ENCODE measurements at regions not wholly inside any gene's neighbourhood (a gene's known extent, or its start where the extent isn't known, plus 50 kb on each side); places are given as distances from the start of the nearest gene placed in this dataset.

DNA sequence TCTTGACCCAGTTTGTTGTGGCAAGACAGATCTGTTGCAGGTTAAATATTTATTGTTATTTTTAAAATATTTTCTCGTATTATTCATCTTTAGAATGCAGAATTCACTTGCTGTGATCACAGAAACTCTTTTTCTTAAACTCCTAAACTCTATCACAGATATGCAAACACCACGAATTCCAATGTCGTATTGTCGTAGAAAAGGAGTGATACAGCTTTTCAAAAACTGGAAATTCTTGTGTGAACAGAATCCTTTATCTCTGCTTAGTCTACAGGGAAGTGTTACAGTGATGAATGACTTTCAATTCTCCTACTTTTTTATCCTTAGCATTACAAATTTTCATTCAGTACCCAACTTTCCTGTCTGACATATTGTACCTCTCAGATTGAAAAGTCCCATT is 1329.5 kb upstream of the B3GALT2 start:
- H3K27ac ChIP-seq = no peak overlapping the region
- intact Hi-C loops (cut with DNase I) = no loop called here
- no peaks in the 10 kb centered on the region for H3K4me1 ChIP-seq
- TF ChIP-seq, protein P1, sequence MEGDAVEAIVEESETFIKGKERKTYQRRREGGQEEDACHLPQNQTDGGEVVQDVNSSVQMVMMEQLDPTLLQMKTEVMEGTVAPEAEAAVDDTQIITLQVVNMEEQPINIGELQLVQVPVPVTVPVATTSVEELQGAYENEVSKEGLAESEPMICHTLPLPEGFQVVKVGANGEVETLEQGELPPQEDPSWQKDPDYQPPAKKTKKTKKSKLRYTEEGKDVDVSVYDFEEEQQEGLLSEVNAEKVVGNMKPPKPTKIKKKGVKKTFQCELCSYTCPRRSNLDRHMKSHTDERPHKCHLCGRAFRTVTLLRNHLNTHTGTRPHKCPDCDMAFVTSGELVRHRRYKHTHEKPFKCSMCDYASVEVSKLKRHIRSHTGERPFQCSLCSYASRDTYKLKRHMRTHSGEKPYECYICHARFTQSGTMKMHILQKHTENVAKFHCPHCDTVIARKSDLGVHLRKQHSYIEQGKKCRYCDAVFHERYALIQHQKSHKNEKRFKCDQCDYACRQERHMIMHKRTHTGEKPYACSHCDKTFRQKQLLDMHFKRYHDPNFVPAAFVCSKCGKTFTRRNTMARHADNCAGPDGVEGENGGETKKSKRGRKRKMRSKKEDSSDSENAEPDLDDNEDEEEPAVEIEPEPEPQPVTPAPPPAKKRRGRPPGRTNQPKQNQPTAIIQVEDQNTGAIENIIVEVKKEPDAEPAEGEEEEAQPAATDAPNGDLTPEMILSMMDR (IDR thresholded peaks at IDR 0.05) = no peak
- no peaks in the 10 kb centered on the region for H3K36me3 ChIP-seq
- H3K9me3 ChIP-seq = peaks cover 0 to 3% of the 10 kb centered on the region in 2 donors
- ATAC-seq (no peak), DNase-seq (no peak)
- no peak overlapping the region for H3K4me3 ChIP-seq
- H3K27me3 ChIP-seq = no peaks in the 10 kb centered on the region

DNA sequence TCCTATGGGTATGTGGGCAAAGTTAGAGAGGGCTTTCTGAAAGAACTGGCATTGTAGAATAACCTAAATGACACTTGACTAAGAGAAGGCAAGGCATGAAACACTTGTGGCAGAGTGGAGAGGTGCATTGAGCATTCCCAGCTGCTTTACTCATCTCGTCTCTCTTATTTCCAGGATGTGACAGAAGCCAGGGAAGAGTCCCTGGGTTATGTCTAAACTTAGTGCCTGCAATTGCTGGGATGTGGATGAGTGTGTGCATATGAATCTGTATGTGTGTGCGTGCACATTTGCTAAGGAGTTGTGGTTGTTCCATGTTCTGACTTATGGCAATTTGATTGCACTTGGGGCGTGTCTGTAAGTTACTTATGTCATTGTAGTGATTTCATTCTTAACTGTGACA is 1326.5 kb upstream of the B3GALT2 start:
- peaks cover 0 to 16% of the 10 kb centered on the region in 2 donors for H3K9me3 ChIP-seq
- ATAC-seq = peak; percentile 54
- DNase-seq = no peak
- H3K4me1 ChIP-seq = no peaks in the 10 kb centered on the region
- intact Hi-C loops (cut with DNase I) = no loop called here
- H3K4me3 ChIP-seq = no peak overlapping the region
- H3K36me3 ChIP-seq = no peaks in the 10 kb centered on the region
- no peak overlapping the region for H3K27ac ChIP-seq
- TF ChIP-seq, protein P1 (IDR thresholded peaks at IDR 0.05) = no peak
- no peaks in the 10 kb centered on the region for H3K27me3 ChIP-seq

DNA sequence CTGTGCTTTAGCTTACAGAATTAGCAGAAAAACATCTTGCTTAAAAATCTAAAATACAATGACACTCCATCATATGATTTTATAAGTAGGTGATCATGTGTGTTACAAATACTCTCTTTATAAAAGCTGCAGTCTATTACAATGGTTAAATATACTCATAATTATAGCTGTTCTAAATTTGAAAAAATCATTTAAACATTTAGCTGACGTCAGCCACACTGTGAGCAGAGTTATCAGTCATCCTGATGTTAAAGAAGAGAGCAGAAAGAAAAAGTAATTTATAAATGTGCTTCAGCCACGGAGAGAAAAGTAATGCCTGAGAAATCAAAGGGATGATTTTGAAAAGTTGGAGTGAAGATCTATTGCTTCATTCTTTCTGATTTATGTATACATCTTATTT is 1325.9 kb upstream of the B3GALT2 start:
- Histone ChIP-seq H3K27ac (no peak overlapping the region), H3K9me3 (peaks cover 0 to 16% of the 10 kb centered on the region in 2 donors), H3K36me3 (no peaks in the 10 kb centered on the region), H3K27me3 (no peaks in the 10 kb centered on the region), H3K4me1 (no peaks in the 10 kb centered on the region), H3K4me3 (no peak overlapping the region)
- TF ChIP-seq, protein P1 (IDR thresholded peaks at IDR 0.05) = no peak
- ATAC-seq = no peak
- no peak for DNase-seq
- intact Hi-C loops (cut with DNase I) = no loop called here

DNA sequence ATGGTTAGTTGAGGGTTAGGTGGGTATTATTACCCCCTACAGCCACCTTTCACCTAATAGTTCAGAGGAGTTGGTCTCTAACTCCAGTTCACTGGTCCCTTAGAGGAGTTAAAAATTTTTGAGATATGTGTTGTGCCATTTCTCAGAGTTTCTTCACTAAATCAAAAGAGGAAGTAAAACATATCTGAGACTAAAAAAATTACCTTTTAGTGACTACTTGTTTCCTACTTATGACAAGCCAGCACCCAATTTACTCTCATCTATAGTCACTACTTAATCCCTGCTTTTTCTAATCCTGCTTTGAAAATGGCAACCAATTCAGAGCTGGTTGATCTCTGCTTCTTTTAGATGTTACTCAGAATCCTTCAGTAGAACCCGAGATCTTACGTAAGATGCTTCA is 1316.8 kb upstream of the B3GALT2 start:
- Histone ChIP-seq H3K9me3 (no peaks in the 10 kb centered on the region), H3K4me1 (no peaks in the 10 kb centered on the region), H3K4me3 (no peak overlapping the region), H3K36me3 (no peaks in the 10 kb centered on the region), H3K27me3 (no peaks in the 10 kb centered on the region), H3K27ac (no peak overlapping the region)
- intact Hi-C loops (cut with DNase I) = no loop called here
- TF ChIP-seq, protein P1 (IDR thresholded peaks at IDR 0.05) = no peak
- no peak for DNase-seq
- no peak for ATAC-seq

DNA sequence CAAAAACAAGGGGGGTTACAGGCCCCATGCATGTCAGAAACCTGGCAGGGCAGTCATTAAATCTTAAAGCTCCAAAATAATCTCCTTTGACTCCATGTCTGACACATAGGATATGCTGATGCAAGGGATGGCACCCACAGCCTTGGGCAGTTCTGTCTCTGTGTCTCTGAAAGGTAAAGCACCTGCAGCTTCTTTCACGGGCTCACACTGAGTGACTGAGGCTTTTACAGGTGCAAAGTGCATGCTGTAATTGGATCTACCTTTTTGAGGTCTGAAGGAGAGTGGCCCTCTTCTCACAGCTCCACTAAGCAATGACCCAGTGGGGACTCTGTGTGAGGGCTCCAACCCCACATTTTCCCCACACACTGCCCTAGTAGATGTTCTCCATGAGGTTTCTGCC is 1309.0 kb upstream of the B3GALT2 start:
- DNase-seq = no peak
- peaks cover 0 to 20% of the 10 kb centered on the region in 2 donors for H3K9me3 ChIP-seq
- no peak overlapping the region for H3K27ac ChIP-seq
- no peaks in the 10 kb centered on the region for H3K4me1 ChIP-seq
- H3K4me3 ChIP-seq = no peak overlapping the region
- intact Hi-C loops (cut with DNase I) = no loop called here
- no peak for ATAC-seq
- TF ChIP-seq, protein P1 (IDR thresholded peaks at IDR 0.05) = no peak
- no peaks in the 10 kb centered on the region for H3K36me3 ChIP-seq
- H3K27me3 ChIP-seq = no peaks in the 10 kb centered on the region

Measured in left lung (tissue), 4 donors.